ENCODE measurements at regions not wholly inside any gene's neighbourhood (a gene's known extent, or its start where the extent isn't known, plus 50 kb on each side); places are given as distances from the start of the nearest gene placed in this dataset.
"Not testable (repeated sequence)": the region's sequence is repeated elsewhere in the genome, so short reads cannot be mapped to it uniquely, and the experiment has no call there.

DNA sequence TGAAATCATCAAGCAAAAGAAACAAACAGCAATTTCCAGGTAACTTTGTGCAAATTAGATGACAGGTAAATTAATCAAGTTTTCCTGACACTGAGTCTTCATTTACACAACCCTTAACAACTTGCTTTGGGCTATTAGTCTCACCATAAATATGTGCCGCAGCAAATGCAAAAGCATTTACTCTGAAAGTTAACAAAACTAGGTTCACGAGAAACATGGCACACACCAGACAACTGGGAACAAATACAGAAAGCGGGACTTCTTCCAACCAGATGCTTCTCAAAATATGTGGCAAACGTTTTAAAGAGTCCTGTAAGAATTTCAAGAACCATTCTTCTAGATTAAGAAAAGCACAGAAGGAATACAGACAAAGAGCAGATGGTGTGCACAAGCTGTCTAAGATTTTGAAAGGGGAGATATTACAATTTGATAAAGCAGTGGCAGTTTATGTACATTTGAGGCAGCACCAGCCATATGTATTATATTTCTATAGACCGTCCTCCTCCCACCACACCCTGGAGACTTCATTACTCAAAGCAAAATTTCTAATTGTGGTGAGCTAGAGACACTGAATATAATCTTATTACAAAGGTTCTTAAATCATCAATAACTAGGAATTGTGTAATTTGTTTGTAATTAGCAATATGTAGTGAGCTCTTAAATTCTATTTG lies 192.5 kb upstream of the ADAMTS3 start:
- Histone ChIP-seq H3K4me1 (no peaks in the 10 kb centered on the region), H3K27me3 (no peaks in the 10 kb centered on the region), H3K9me3 (no peaks in the 10 kb centered on the region), H3K4me3 (no peak overlapping the region), H3K36me3 (no peaks in the 10 kb centered on the region), H3K27ac (no peak overlapping the region)
- TF ChIP-seq, protein P1, sequence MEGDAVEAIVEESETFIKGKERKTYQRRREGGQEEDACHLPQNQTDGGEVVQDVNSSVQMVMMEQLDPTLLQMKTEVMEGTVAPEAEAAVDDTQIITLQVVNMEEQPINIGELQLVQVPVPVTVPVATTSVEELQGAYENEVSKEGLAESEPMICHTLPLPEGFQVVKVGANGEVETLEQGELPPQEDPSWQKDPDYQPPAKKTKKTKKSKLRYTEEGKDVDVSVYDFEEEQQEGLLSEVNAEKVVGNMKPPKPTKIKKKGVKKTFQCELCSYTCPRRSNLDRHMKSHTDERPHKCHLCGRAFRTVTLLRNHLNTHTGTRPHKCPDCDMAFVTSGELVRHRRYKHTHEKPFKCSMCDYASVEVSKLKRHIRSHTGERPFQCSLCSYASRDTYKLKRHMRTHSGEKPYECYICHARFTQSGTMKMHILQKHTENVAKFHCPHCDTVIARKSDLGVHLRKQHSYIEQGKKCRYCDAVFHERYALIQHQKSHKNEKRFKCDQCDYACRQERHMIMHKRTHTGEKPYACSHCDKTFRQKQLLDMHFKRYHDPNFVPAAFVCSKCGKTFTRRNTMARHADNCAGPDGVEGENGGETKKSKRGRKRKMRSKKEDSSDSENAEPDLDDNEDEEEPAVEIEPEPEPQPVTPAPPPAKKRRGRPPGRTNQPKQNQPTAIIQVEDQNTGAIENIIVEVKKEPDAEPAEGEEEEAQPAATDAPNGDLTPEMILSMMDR (IDR thresholded peaks at IDR 0.05): no peak
- intact Hi-C loops (cut with DNase I; ENCODE audit: low total_unique reads): no loop called here
- no peak for DNase-seq (ENCODE audit: low spot score in 2 of 2)

DNA sequence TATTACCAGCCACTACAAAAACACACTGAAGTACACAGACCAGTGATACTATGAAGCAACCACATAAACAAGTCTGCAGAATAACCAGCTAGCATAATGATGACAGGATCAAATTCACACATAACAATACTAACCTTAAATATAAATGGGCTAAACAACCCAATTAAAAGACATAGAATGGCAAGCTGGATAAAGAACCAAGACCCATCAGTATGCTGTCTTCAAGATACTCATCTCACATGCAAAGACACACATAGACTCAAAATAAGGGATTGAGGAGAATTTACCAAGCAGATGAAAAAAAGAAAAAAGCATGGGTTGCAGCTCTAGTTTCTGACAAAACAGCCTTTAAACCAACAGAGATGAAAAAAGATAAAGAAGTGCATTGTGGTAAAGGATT lies 184.4 kb upstream of the ADAMTS3 start:
- intact Hi-C loops (cut with DNase I; ENCODE audit: low total_unique reads): loop anchor here (10.0 kb wide), 1 partner anchor 459 kb away; no protein-coding TSS in a partner anchor
- not testable (repeated sequence) for H3K27ac ChIP-seq; H3K4me1 ChIP-seq; H3K9me3 ChIP-seq; DNase-seq (ENCODE audit: low spot score in 2 of 2); H3K36me3 ChIP-seq; H3K27me3 ChIP-seq; H3K4me3 ChIP-seq

DNA sequence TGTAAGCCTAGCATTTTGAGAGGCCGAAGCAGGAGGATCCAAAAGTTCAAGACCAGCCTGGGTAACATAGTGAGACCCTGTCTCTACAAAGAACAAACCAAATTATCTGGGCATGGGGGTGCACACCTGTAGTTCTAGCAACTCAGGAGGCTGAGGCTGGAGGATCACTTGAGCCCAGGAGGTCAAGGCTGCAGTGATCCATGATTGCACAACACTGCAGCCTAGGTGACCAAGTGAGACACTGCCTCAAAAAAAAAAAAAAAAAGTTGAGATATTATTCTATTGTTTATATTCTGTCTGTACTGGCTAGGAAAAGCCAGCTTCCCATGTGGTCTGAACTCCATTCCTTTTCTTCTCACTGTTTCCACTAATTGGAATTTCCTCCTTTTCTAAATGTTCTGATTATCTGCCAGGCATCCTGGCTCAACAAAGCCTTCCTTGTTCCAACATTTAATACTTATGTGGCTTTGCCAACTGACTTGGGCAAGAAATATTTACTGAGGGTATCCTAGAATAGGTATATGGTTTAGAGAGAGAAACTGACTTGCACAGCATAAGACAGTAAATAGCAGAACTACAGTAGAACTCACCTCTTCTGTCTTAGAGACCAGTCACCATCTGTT lies 175.2 kb upstream of the ADAMTS3 start:
- TF ChIP-seq POLR2AphosphoS5 (IDR thresholded peaks at IDR 0.05): no peak
- TF ChIP-seq POLR2A (IDR thresholded peaks at IDR 0.05): no peak
- TF ChIP-seq, protein P1 (IDR thresholded peaks at IDR 0.05): no peak
- H3K9me3 ChIP-seq: peaks cover 0 to 3% of the 10 kb centered on the region in 2 donors
- H3K27ac ChIP-seq: peak overlapping the region; percentile 63 to 66
- no peaks in the 10 kb centered on the region for H3K36me3 ChIP-seq
- no peak overlapping the region for H3K4me3 ChIP-seq
- H3K4me1 ChIP-seq: no peaks in the 10 kb centered on the region
- intact Hi-C loops (cut with DNase I; ENCODE audit: low total_unique reads): no loop called here
- no peaks in the 10 kb centered on the region for H3K27me3 ChIP-seq
- peak in 1 of 2 donors; percentile 42 for DNase-seq (ENCODE audit: low spot score in 2 of 2)

DNA sequence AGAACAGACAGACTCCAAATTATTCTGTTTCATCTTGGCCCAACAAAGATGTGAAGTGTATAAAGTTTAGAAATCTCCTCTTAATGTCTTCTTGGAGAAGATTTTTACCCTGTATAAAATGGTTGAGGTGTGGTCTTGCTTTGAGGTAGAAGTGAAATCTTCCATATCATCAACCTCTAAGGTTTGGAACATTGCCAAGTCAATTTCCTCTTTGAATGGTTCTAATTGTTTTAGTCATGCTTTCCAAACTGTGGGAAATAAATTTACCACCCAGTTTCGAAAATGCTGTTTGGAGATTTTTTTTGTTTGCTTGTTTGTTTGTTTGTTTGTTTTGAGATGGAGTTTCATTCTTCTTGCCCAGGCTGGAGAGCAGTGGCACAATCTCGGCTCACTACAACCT lies 174.1 kb upstream of the ADAMTS3 start:
- Histone ChIP-seq H3K27ac (no peak overlapping the region), H3K4me3 (no peak overlapping the region), H3K27me3 (no peaks in the 10 kb centered on the region), H3K4me1 (no peaks in the 10 kb centered on the region), H3K9me3 (no peaks in the 10 kb centered on the region), H3K36me3 (no peaks in the 10 kb centered on the region)
- intact Hi-C loops (cut with DNase I; ENCODE audit: low total_unique reads): no loop called here
- DNase-seq (ENCODE audit: low spot score in 2 of 2): no peak
- TF ChIP-seq, protein P1 (IDR thresholded peaks at IDR 0.05): no peak
- TF ChIP-seq POLR2AphosphoS5 (IDR thresholded peaks at IDR 0.05) (no peak), POLR2A (IDR thresholded peaks at IDR 0.05) (no peak)

DNA sequence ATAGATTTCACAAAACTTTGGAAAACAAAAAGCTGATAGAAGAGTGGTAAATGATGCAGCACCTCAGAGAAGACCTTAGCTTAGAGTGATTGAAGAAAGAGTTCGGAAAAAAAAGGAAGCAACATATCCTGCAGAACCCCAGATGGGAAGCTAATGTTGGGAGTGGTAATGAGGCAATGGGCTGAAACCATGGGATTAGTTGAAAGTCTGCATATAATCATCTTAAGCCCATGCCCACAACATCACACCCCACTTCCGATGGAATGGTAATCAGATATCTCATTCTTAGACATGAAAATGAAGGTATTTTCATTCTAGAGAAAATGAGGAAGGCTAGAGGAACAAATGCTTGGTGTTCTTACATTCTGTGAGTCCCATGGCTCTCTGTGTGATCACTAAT lies 146.3 kb upstream of the ADAMTS3 start:
- Histone ChIP-seq H3K4me3 (no peak overlapping the region), H3K9me3 (no peaks in the 10 kb centered on the region), H3K27ac (no peak overlapping the region), H3K36me3 (no peaks in the 10 kb centered on the region), H3K27me3 (no peaks in the 10 kb centered on the region), H3K4me1 (no peaks in the 10 kb centered on the region)
- no peak for DNase-seq (ENCODE audit: low spot score in 2 of 2)
- TF ChIP-seq, protein P1 (IDR thresholded peaks at IDR 0.05): no peak
- no peak for TF ChIP-seq POLR2A (IDR thresholded peaks at IDR 0.05)
- TF ChIP-seq POLR2AphosphoS5 (IDR thresholded peaks at IDR 0.05): no peak
- intact Hi-C loops (cut with DNase I; ENCODE audit: low total_unique reads): no loop called here

Data from breast epithelium (tissue), 4 donors.